ENCODE measurements at regions not wholly inside any gene's neighbourhood (a gene's known extent, or its start where the extent isn't known, plus 50 kb on each side); places are given as distances from the start of the nearest gene placed in this dataset.

- TF ChIP-seq, protein P1, sequence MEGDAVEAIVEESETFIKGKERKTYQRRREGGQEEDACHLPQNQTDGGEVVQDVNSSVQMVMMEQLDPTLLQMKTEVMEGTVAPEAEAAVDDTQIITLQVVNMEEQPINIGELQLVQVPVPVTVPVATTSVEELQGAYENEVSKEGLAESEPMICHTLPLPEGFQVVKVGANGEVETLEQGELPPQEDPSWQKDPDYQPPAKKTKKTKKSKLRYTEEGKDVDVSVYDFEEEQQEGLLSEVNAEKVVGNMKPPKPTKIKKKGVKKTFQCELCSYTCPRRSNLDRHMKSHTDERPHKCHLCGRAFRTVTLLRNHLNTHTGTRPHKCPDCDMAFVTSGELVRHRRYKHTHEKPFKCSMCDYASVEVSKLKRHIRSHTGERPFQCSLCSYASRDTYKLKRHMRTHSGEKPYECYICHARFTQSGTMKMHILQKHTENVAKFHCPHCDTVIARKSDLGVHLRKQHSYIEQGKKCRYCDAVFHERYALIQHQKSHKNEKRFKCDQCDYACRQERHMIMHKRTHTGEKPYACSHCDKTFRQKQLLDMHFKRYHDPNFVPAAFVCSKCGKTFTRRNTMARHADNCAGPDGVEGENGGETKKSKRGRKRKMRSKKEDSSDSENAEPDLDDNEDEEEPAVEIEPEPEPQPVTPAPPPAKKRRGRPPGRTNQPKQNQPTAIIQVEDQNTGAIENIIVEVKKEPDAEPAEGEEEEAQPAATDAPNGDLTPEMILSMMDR (IDR thresholded peaks at IDR 0.05; ENCODE audit: extremely low read depth in 1 of 2, insufficient read depth in 1 of 2, low read depth in 1 of 2, low read length in 2 of 2): no peak
- TF ChIP-seq POLR2A (IDR thresholded peaks at IDR 0.05; ENCODE audit: low read depth, low read length): no peak
- TF ChIP-seq MAX (IDR thresholded peaks at IDR 0.05; ENCODE audit: insufficient read depth, insufficient read length): no peak
- TF ChIP-seq EZH2 (IDR thresholded peaks at IDR 0.05; ENCODE audit: borderline replicate concordance, low read depth, low read length, severe bottlenecking): no peak
- no peak for TF ChIP-seq POLR2AphosphoS5 (IDR thresholded peaks at IDR 0.05; ENCODE audit: insufficient read depth, low read depth, low read length)
- TF ChIP-seq MYC (IDR thresholded peaks at IDR 0.05; ENCODE audit: low read depth, low read length): no peak
- TF ChIP-seq GATA2 (IDR thresholded peaks at IDR 0.05; ENCODE audit: insufficient read depth, insufficient read length, low read depth, low read length): no peak
These were observed 81.7 kb upstream of the FOXP4 start for GRCh38 chr6:41464481-41464880.
